Natural killer cell (primary cell): ENCODE measurements at regions not wholly inside any gene's neighbourhood (a gene's known extent, or its start where the extent isn't known, plus 50 kb on each side); places are given as distances from the start of the nearest gene placed in this dataset.

Experiments used
- ATAC-seq, 3 donors: fragments of 150-1000 bp in 2 of 3; fragments of 200-7000 bp in 1 of 3; cut with Tn5 transposase; 1 replicate in 1 of 3; 2 replicates in 2 of 3; pipeline ENCODE4 v1.10.0; 2021; ENCODE audit warnings: mild to moderate bottlenecking in 2 of 3, moderate library complexity in 2 of 3
- DNase-seq, 2 donors: peaks; one replicate each; pipeline versions ENCODE4 v3.0.0 to v3.0.0-alpha.2; 2013 to 2021; ENCODE audit warnings: mixed read lengths in 1 of 2
- H3K27ac ChIP-seq: one replicate; pipeline ENCODE4 v1.5.1; 2013; ENCODE audit warnings: mild to moderate bottlenecking, low read length
- H3K27me3 ChIP-seq: one replicate; pipeline ENCODE4 v1.6.1; 2013; ENCODE audit warnings: low read length; ENCODE audit not compliant: control insufficient read depth, insufficient read depth
- H3K36me3 ChIP-seq: one replicate; pipeline ENCODE4 v1.6.1; 2013; ENCODE audit warnings: low read length; ENCODE audit not compliant: control insufficient read depth, insufficient read depth
- H3K4me1 ChIP-seq: one replicate; pipeline ENCODE4 v1.6.1; 2013; ENCODE audit warnings: low read length; ENCODE audit not compliant: control insufficient read depth, insufficient read depth
- H3K4me3 ChIP-seq: one replicate; pipeline ENCODE4 v1.5.1; 2013; ENCODE audit warnings: low read length
- H3K9me3 ChIP-seq: one replicate; pipeline ENCODE4 v1.6.1; 2013; ENCODE audit warnings: low read length; ENCODE audit not compliant: control insufficient read depth, insufficient read depth
- H3K27ac Mint-ChIP-seq, 2 donors: one replicate each; pipeline ENCODE4 v1.8.0; 2022; ENCODE audit warnings: mild to moderate bottlenecking in 2 of 2, mixed read lengths in 2 of 2, moderate library complexity in 1 of 2
- H3K27me3 Mint-ChIP-seq, 2 donors: one replicate each; pipeline ENCODE4 v1.8.0; 2022; ENCODE audit warnings: low read depth in 2 of 2, mixed read lengths in 2 of 2
- H3K36me3 Mint-ChIP-seq: one replicate; pipeline ENCODE4 v1.8.0; 2022; ENCODE audit warnings: mixed read lengths
- H3K4me1 Mint-ChIP-seq, 2 donors: one replicate each; pipeline ENCODE4 v1.8.0; 2022; ENCODE audit warnings: mixed read lengths in 2 of 2
- H3K4me3 Mint-ChIP-seq: one replicate; pipeline ENCODE4 v1.8.0; 2022; ENCODE audit warnings: mild to moderate bottlenecking, moderate library complexity, mixed read lengths
- H3K9me3 Mint-ChIP-seq, 2 donors: one replicate each; pipeline ENCODE4 v1.8.0; 2022; ENCODE audit warnings: mixed read lengths in 2 of 2
- CTCF ChIP-seq: fragments of 200-600 bp; IDR thresholded peaks from one replicate; pipeline ENCODE4 v1.8.0; 2022; ENCODE audit warnings: antibody characterized with exemption
- WGBS: methylation state at CpG from one replicate; pipeline ENCODE4 v1.1.7; 2013; ENCODE audit warnings: missing lambda C conversion rate; ENCODE audit not compliant: insufficient coverage; 5-methylcytosine and 5-hydroxymethylcytosine counted together
- intact Hi-C: fragments of 100-400 bp; cut with micrococcal nuclease; formaldehyde crosslinking; loops from one replicate; pipeline ENCODE4 v1.14.2; 2022

- Histone ChIP-seq H3K36me3 (no peaks in the 10 kb centered on the region), H3K27me3 (peaks cover 3% of the 10 kb centered on the region), H3K9me3 (no peaks in the 10 kb centered on the region), H3K4me3 (no peak overlapping the region), H3K4me1 (no peaks in the 10 kb centered on the region), H3K27ac (no peak overlapping the region)
- DNase-seq = no peak
- H3K27me3 Mint-ChIP-seq = peaks cover 8 to 16% of the 10 kb centered on the region in 2 donors
- ATAC-seq = no peak
- no peak for TF ChIP-seq CTCF
- no peaks in the 10 kb centered on the region for H3K4me1 Mint-ChIP-seq
- no peak overlapping the region for H3K4me3 Mint-ChIP-seq
- H3K36me3 Mint-ChIP-seq = no peaks in the 10 kb centered on the region
- H3K9me3 Mint-ChIP-seq = no peaks in the 10 kb centered on the region
- no peak overlapping the region for H3K27ac Mint-ChIP-seq
- intact Hi-C loops = no loop called here
- WGBS = 71% methylated on average over 18 of the region's 18 CpGs
These were observed 88.8 kb downstream of the YTHDF1 start for GRCh38 chr20:63126876-63127699.

- no peak overlapping the region for H3K27ac Mint-ChIP-seq
- H3K27ac ChIP-seq = no peak overlapping the region
- ATAC-seq = no peak
- no peaks in the 10 kb centered on the region for H3K4me1 ChIP-seq
- 73% methylated on average over 19 of the region's 19 CpGs for WGBS
- intact Hi-C loops = no loop called here
- no peaks in the 10 kb centered on the region for H3K4me1 Mint-ChIP-seq
- H3K4me3 ChIP-seq = no peak overlapping the region
- no peaks in the 10 kb centered on the region for H3K9me3 Mint-ChIP-seq
- no peaks in the 10 kb centered on the region for H3K9me3 ChIP-seq
- H3K4me3 Mint-ChIP-seq = no peak overlapping the region
- no peak for DNase-seq
- no peaks in the 10 kb centered on the region for H3K36me3 ChIP-seq
- peaks cover 3% of the 10 kb centered on the region for H3K27me3 ChIP-seq
- H3K27me3 Mint-ChIP-seq = peaks cover 8 to 16% of the 10 kb centered on the region in 2 donors
- no peaks in the 10 kb centered on the region for H3K36me3 Mint-ChIP-seq
- TF ChIP-seq CTCF = no peak
These were observed 89.9 kb downstream of the YTHDF1 start for GRCh38 chr20:63125838-63126601.

GRCh38 chr20:63125581-63125837 is 90.4 kb downstream of the YTHDF1 start:
- H3K27me3 Mint-ChIP-seq = peaks cover 8 to 16% of the 10 kb centered on the region in 2 donors
- WGBS = 55% methylated on average over 5 of the region's 5 CpGs
- H3K9me3 Mint-ChIP-seq = no peaks in the 10 kb centered on the region
- Histone ChIP-seq H3K27me3 (peaks cover under 1% of the 10 kb centered on the region), H3K4me1 (no peaks in the 10 kb centered on the region), H3K4me3 (no peak overlapping the region), H3K36me3 (no peaks in the 10 kb centered on the region), H3K9me3 (no peaks in the 10 kb centered on the region), H3K27ac (no peak overlapping the region)
- intact Hi-C loops = no loop called here
- no peak overlapping the region for H3K27ac Mint-ChIP-seq
- ATAC-seq = no peak
- H3K4me1 Mint-ChIP-seq = no peaks in the 10 kb centered on the region
- no peaks in the 10 kb centered on the region for H3K36me3 Mint-ChIP-seq
- no peak for TF ChIP-seq CTCF
- H3K4me3 Mint-ChIP-seq = no peak overlapping the region
- DNase-seq = no peak
